GM19238 (cell line): ENCODE measurements at regions not wholly inside any gene's neighbourhood (a gene's known extent, or its start where the extent isn't known, plus 50 kb on each side); places are given as distances from the start of the nearest gene placed in this dataset.

Source experiments
- DNase-seq: peaks from one replicate; pipeline ENCODE4 v3.0.0; 2011; ENCODE audit warnings: low spot score; ENCODE audit not compliant: insufficient read length

- DNase-seq: no peak
Measured at GRCh38 chr4:3364634-3365314, 72.0 kb downstream of the RGS12 start.

GRCh38 chr4:3365326-3365725, 72.5 kb downstream of the RGS12 start:
- no peak for DNase-seq

GRCh38 chr4:3365871-3366842, 73.3 kb downstream of the RGS12 start:
- no peak for DNase-seq

GRCh38 chr4:3366893-3367775, 74.3 kb downstream of the RGS12 start:
- DNase-seq: no peak

- DNase-seq: no peak
Measured at GRCh38 chr4:3367866-3368265, 73.9 kb upstream of the HGFAC start.

- DNase-seq: no peak
Measured at GRCh38 chr4:3368334-3368733, 73.4 kb upstream of the HGFAC start.

GRCh38 chr4:3368841-3369760, 72.7 kb upstream of the HGFAC start:
- DNase-seq: no peak

GRCh38 chr4:3369781-3370674, 71.7 kb upstream of the HGFAC start:
- no peak for DNase-seq

GRCh38 chr4:3371033-3372001, 70.5 kb upstream of the HGFAC start:
- no peak for DNase-seq

- DNase-seq: no peak
Measured at GRCh38 chr4:3372264-3372932, 69.4 kb upstream of the HGFAC start.

GRCh38 chr4:3372933-3373465, 68.8 kb upstream of the HGFAC start:
- DNase-seq: no peak

GRCh38 chr4:3373468-3373867, 68.3 kb upstream of the HGFAC start:
- no peak for DNase-seq

- no peak for DNase-seq
Measured at GRCh38 chr4:3374011-3374645, 67.6 kb upstream of the HGFAC start.

GRCh38 chr4:3374667-3375066, 67.1 kb upstream of the HGFAC start:
- no peak for DNase-seq

- no peak for DNase-seq
Measured at GRCh38 chr4:3375688-3376087, 66.1 kb upstream of the HGFAC start.

- no peak for DNase-seq
Measured at GRCh38 chr4:3376266-3376665, 65.5 kb upstream of the HGFAC start.

GRCh38 chr4:3377557-3377956, 64.2 kb upstream of the HGFAC start:
- no peak for DNase-seq
